ENCODE measurements at regions not wholly inside any gene's neighbourhood (a gene's known extent, or its start where the extent isn't known, plus 50 kb on each side); places are given as distances from the start of the nearest gene placed in this dataset.

GRCh38 chr11:36730761-36731160 is 132.7 kb upstream of the RAG2 start:
- DNase-seq = no peak

DNA sequence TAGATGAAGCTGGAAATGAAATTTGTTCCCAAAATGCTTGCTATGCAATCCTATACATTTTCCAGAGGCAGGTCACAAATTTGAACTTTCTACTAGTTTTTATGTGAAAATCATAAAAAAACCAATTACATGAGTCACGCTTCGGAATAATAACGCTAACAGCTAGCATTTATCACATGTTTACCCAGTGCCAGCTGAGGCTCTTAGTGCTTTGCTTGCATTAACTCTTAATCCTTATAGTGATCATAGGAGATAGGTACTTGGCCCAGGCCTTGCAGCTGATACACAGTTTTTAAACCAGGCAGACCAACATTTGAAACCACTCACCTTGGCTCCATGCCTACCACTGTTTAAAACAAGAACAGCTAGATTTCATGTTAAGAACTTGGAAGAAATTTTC is 131.8 kb upstream of the RAG2 start:
- no peak for DNase-seq

- no peak for DNase-seq
Observed at GRCh38 chr11:36726420-36726819, 128.4 kb upstream of the RAG2 start.

DNA sequence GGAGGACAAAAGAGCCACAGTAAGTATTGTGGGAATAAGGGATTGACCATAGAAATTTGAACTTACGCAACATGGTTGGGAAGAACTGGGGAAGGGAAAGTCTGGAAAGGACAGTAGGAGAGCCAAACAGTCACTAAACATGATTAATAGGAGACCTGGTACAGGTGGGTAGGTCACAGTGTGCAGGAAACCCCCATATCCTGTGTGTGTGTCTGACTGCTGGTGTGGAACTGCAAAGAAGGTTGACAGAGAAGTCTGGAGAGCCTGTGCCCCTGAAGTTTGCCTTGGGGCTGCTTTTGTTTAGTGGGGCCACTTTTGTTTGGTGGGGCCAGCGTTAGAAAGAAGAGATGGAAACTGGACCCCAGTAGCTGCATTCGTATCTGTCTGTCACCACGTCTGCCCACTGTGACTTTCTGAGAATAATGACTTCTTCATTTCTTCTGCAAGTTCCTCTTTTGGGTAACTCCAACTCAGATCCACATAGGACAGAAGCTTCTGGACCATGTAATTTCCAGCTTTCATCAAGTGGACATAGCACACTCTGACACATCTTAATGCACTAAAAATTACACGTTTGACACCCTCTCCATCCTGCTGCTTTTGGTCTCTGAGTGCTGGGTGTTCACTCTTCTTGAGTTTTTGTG is 126.8 kb upstream of the RAG2 start:
- DNase-seq = no peak

DNA sequence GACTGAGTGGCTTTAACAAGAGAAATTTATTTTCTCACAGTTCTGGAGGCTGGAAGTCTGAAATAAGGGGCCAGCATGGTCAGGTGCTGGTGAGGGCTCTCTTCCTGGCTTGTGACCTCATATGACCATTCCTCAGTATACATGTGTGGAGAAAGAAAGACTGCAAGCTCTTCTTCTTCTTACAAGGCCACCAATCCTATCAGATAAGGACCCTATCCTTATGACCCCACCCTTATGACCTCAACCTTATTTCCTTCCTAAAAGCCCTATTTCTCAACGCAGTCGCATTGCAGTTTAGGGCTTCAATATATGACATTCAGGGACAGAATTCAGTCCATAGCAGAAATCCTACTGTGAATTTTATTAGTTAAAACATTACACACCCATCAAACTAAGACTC is 124.4 kb upstream of the RAG2 start:
- DNase-seq = no peak

GRCh38 chr11:36719358-36720107 is 121.5 kb upstream of the RAG2 start:
- no peak for DNase-seq

- no peak for DNase-seq
Observed at GRCh38 chr11:36718451-36718850, 120.4 kb upstream of the RAG2 start.

DNA sequence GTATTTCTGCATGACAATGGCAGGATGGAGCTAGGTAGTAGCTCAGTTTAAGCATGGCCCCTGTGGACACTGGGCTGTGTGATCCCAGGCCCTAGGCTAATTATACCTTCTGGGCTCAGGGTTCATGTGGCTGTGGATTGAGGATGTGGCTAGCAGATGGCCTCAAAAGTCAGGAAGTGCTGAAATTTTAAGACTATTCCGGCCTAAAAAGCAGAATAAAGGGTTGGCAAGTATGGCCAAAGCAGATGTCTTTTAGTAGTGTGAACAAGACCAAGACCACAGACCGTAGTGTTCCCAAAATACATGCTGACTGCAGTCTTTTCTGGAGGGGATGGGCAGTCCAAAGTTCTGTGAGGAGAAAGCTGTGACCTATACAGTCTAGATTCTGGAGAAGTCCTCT is 115.7 kb upstream of the RAG2 start:
- no peak for DNase-seq

- DNase-seq = no peak
Observed at GRCh38 chr11:36711104-36711825, 113.2 kb upstream of the RAG2 start.
